Fibroblast of lung (primary cell): ENCODE measurements at regions not wholly inside any gene's neighbourhood (a gene's known extent, or its start where the extent isn't known, plus 50 kb on each side); places are given as distances from the start of the nearest gene placed in this dataset.

ENCODE experiments used
- EZH2 ChIP-seq: IDR thresholded peaks from 2 replicates; pipeline ENCODE4 v1.5.1; 2012; ENCODE audit warnings: low read length, control low read depth, mild to moderate bottlenecking; ENCODE audit errors: missing control alignments
- TF ChIP-seq, protein P1 (sequence below), 2 donors: IDR thresholded peaks in 1 of 2; conservative IDR thresholded peaks in 1 of 2; 1 replicate in 1 of 2; 2 replicates in 1 of 2; pipeline ENCODE4 v1.5.1; 2011 to 2012; ENCODE audit warnings: low read length in 2 of 2, control low read depth in 1 of 2, inconsistent platforms in 1 of 2, low read depth in 1 of 2, mild to moderate bottlenecking in 1 of 2

DNA sequence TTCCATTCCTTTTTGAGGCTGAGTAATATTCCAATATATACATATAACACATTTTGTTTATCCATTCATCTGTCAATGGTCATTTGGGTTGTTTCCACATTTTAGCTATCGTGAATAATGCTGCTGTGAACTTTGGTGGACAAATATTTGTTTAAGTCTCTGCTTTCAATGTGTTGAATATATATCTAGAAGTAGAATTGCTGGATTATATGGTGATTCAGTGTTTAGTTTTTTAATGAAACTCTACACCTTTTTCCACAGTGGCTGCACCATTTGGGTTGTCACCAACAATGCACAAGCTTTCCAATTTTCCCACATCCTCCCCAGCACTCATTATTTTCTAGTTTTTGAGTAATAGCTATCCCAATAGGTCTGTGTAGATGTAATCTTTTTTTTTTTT is 69.5 kb downstream of the ACTBL2 start:
- TF ChIP-seq, protein P1, sequence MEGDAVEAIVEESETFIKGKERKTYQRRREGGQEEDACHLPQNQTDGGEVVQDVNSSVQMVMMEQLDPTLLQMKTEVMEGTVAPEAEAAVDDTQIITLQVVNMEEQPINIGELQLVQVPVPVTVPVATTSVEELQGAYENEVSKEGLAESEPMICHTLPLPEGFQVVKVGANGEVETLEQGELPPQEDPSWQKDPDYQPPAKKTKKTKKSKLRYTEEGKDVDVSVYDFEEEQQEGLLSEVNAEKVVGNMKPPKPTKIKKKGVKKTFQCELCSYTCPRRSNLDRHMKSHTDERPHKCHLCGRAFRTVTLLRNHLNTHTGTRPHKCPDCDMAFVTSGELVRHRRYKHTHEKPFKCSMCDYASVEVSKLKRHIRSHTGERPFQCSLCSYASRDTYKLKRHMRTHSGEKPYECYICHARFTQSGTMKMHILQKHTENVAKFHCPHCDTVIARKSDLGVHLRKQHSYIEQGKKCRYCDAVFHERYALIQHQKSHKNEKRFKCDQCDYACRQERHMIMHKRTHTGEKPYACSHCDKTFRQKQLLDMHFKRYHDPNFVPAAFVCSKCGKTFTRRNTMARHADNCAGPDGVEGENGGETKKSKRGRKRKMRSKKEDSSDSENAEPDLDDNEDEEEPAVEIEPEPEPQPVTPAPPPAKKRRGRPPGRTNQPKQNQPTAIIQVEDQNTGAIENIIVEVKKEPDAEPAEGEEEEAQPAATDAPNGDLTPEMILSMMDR (conservative IDR thresholded peaks at IDR 0.05 in 1 of 2, IDR thresholded peaks at IDR 0.05 in 1 of 2; ENCODE audit: low read depth in 1 of 2, low read length in 2 of 2) = no peak
- no peak for TF ChIP-seq EZH2
